ENCODE measurements at regions not wholly inside any gene's neighbourhood (a gene's known extent, or its start where the extent isn't known, plus 50 kb on each side); places are given as distances from the start of the nearest gene placed in this dataset.
"Not testable (repeated sequence)": the region's sequence is repeated elsewhere in the genome, so short reads cannot be mapped to it uniquely, and the experiment has no call there.

GRCh38 chr18:58805467-58806187, 59.0 kb upstream of the ZNF532 start:
- DNase-seq (ENCODE audit: low spot score) = no peak

GRCh38 chr18:58806826-58807714, 57.6 kb upstream of the ZNF532 start:
- no peak for DNase-seq (ENCODE audit: low spot score)

GRCh38 chr18:58807766-58808165, 56.9 kb upstream of the ZNF532 start:
- no peak for DNase-seq (ENCODE audit: low spot score)

GRCh38 chr18:58808349-58808748, 56.3 kb upstream of the ZNF532 start:
- DNase-seq (ENCODE audit: low spot score) = no peak

- not testable (repeated sequence) for DNase-seq (ENCODE audit: low spot score)
Observed at GRCh38 chr18:58811859-58812258, 52.8 kb upstream of the ZNF532 start.

GRCh38 chr18:58813105-58813504, 51.6 kb upstream of the ZNF532 start:
- DNase-seq (ENCODE audit: low spot score) = peak; percentile 27

- peak; percentile 82 for DNase-seq (ENCODE audit: low spot score)
Observed at GRCh38 chr18:58813561-58814225, 51.0 kb upstream of the ZNF532 start.

- DNase-seq (ENCODE audit: low spot score) = no peak
Observed at GRCh38 chr18:58814317-58814716, 50.4 kb upstream of the ZNF532 start.
